ENCODE measurements at regions not wholly inside any gene's neighbourhood (a gene's known extent, or its start where the extent isn't known, plus 50 kb on each side); places are given as distances from the start of the nearest gene placed in this dataset.

- Histone ChIP-seq H3K4me1 (ENCODE audit: control insufficient read depth, insufficient read depth, low read length) (no peaks in the 10 kb centered on the region), H3K9ac (ENCODE audit: control insufficient read depth, insufficient read depth, low read length) (no peak overlapping the region), H3K4me3 (no peak overlapping the region), H3K9me3 (replicated peaks; ENCODE audit: control insufficient read depth, insufficient read depth, low read length) (0 out of 3 replicates have a peak, but pooled peaks cover 1% of the 10 kb centered on the region), H2AFZ (ENCODE audit: control insufficient read depth, low read depth, low read length) (no peak overlapping the region), H3K79me2 (ENCODE audit: control insufficient read depth, insufficient read depth, low read length) (no peaks in the 10 kb centered on the region), H3K4me2 (ENCODE audit: control insufficient read depth, insufficient read depth) (no peak overlapping the region), H4K20me1 (ENCODE audit: control insufficient read depth, insufficient read depth) (no peaks in the 10 kb centered on the region), H3K36me3 (ENCODE audit: control insufficient read depth in 2 of 2, insufficient read depth in 2 of 2, low read length in 1 of 2) (no peaks in the 10 kb centered on the region), H3K27ac (ENCODE audit: control insufficient read depth, insufficient read depth) (no peak overlapping the region), H3K27me3 (replicated peaks in 1 of 2; ENCODE audit: control insufficient read depth in 2 of 2, insufficient read depth in 2 of 2, low read length in 1 of 2) (no peaks in the 10 kb centered on the region)
- TF ChIP-seq IRF4 (IDR thresholded peaks at IDR 0.05; ENCODE audit: low read depth, low read length) (no peak), RFX5 (IDR thresholded peaks at IDR 0.05; ENCODE audit: low read depth, low read length) (no peak), RAD51 (IDR thresholded peaks at IDR 0.05) (no peak), BCL11A (IDR thresholded peaks at IDR 0.05; ENCODE audit: low read depth, low read length) (no peak), SIN3A (IDR thresholded peaks at IDR 0.05; ENCODE audit: low read depth, low read length) (no peak), RELA (IDR thresholded peaks at IDR 0.05; ENCODE audit: borderline replicate concordance, partially characterized antibody) (no peak), EP300 (IDR thresholded peaks at IDR 0.05; ENCODE audit: borderline replicate concordance in 1 of 2, control insufficient read depth in 1 of 2, low read depth in 2 of 2, low read length in 2 of 2) (no peak), DPF2 (IDR thresholded peaks at IDR 0.05) (no peak), MTA3 (IDR thresholded peaks at IDR 0.05; ENCODE audit: borderline replicate concordance, low read length) (no peak), CREB1 (IDR thresholded peaks at IDR 0.05; ENCODE audit: low read depth) (no peak), STAT1 (conservative IDR thresholded peaks at IDR 0.05) (no peak), YBX1 (IDR thresholded peaks at IDR 0.05) (no peak)
- in situ Hi-C loops (cut with MboI) (no loop called here), intact Hi-C loops (cut with micrococcal nuclease; ENCODE audit: unreplicated experiment) (no loop called here)
- ATAC-seq (no peak; the same call in 2 of the 3 replicates), FAIRE-seq (no peak), DNase-seq (ENCODE audit: low read depth, low spot score) (no peak)
- CTCF ChIA-PET = no interaction called here
- 38% methylated on average over 6 of the region's 6 CpGs for WGBS (ENCODE audit: insufficient coverage, insufficient replicate concordance, low lambda C conversion rate, missing lambda C conversion rate)
- RAD21 ChIA-PET (ENCODE audit: unreplicated experiment) = no interaction called here
- BruUV-seq (replicated peaks) = no TSS peak
- SMC1A ChIA-PET (ENCODE audit: uncharacterized antibody, unreplicated experiment) = no interaction called here
- POLR2A ChIA-PET = no interaction called here
Observed at GRCh38 chr3:162601101-162601670, 1104.6 kb downstream of the OTOL1 start.
